ENCODE measurements at regions not wholly inside any gene's neighbourhood (a gene's known extent, or its start where the extent isn't known, plus 50 kb on each side); places are given as distances from the start of the nearest gene placed in this dataset.

DNA sequence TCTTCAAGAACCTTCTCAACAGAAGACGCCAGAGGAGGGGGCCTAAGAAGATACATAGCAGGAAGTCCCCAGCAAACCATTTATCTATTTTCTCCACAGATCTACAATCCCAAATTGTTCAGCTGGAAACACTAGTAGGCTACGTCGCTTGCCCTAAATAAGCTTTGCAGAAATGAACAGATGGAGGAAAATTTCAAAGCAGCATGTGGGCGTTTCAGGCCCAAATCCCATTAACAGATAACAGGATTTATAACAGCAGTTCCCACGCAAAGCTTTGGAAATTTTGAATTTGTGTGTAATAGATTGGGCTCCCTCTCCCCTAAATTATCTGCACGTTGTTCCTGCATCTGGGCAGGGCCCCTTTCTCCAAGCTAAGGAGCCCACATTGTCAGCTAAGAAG is 60.6 kb upstream of the FRMD4A start:
- Histone ChIP-seq H3K4me1 (ENCODE audit: control insufficient read depth, insufficient read depth, low read length) (no peaks in the 10 kb centered on the region), H3K9ac (ENCODE audit: low read length) (no peak overlapping the region)

DNA sequence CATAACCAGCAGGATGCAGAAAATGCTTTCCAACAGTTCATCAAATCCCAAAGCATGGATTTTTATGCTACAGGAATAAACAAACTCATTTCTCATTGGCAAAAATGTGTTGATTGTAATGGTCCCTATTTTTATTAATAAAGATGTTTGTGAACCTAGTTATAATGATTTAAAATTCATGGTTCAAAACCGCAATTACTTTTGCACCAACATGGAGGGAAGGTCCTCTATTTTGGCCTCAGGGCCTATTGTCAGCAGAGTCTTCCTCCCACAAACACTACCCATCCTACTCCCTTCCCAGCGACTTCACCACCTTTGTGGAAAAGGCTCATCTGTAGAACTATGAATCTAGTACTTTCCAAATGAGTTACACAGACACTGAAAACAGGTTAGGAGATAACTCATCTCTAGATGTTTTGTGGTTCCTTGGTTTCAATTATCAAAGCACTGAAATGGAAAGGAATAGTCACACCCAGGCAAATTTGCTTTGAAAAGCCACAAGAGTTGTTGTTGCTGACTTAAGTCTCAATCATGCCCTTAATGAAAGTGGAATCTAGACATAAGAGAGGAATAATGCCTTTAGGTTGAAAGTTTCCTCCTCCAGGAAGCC is 59.4 kb upstream of the FRMD4A start:
- H3K27ac ChIP-seq (ENCODE audit: low read depth, low read length) = no peak overlapping the region
- no peaks in the 10 kb centered on the region for H3K4me1 ChIP-seq (ENCODE audit: control insufficient read depth, insufficient read depth, low read length)
- H3K9ac ChIP-seq (ENCODE audit: low read length) = no peak overlapping the region
- no peaks in the 10 kb centered on the region for H3K36me3 ChIP-seq (ENCODE audit: control insufficient read depth, insufficient read depth, low read length)
- H3K4me3 ChIP-seq (ENCODE audit: low read depth, low read length) = no peak overlapping the region
- no peaks in the 10 kb centered on the region for H3K27me3 ChIP-seq (ENCODE audit: control insufficient read depth, insufficient read depth, low read length)
- no peaks in the 10 kb centered on the region for H3K9me3 ChIP-seq (ENCODE audit: control insufficient read depth, insufficient read depth, low read depth, low read length)

More for the DNA sequence above, 60.6 kb upstream of the FRMD4A start:
- H3K27me3 ChIP-seq (ENCODE audit: control insufficient read depth, insufficient read depth, low read length) = no peaks in the 10 kb centered on the region
- H3K36me3 ChIP-seq (ENCODE audit: control insufficient read depth, insufficient read depth, low read length) = no peaks in the 10 kb centered on the region
- H3K27ac ChIP-seq (ENCODE audit: low read depth, low read length) = no peak overlapping the region
- no peaks in the 10 kb centered on the region for H3K9me3 ChIP-seq (ENCODE audit: control insufficient read depth, insufficient read depth, low read depth, low read length)
- no peak overlapping the region for H3K4me3 ChIP-seq (ENCODE audit: low read depth, low read length)

DNA sequence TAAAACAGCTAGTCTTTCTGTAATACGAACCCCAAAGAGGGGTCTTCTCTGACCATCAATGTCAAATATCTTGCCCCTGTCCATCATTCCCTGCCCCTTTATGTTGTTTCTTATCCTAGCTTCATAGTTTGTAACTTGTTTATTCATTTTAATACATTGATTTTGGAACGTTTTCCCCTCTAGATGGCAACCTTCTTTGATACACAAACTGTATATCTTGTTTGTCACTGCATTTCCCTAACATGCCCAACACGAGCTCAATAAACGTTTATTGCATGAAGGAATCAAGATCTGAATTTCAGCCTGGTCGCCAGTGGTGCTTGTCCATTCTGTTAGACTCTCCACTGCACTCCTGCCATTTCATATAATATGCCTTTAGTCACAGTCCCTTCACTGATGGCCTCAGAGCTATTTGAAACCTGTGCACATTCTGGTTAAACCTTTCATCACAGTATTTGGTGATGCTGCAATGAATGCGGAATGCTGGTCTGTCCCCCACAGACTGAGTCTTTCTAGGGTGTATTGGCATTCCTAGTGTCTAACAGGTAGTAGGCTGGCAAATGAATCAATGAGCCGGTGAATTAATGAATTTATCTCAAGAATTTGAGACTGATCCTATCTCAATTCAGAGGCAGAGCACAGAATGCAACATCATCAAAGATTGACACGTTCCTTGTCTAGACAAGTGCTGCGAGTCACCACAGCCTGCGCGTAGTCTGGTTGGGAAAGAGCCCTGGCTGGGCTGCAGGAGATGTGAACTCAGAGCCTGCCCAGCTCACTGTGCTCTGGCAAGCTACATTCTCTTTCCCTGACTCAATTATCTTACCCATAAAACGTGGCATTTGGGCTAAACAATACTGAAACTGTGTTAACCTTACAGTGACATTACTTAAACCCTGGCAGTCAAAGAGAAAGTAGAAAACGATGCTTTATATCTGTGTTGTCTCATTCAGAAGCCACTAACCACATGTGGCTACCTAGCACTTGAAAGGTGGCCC is 55.2 kb upstream of the FRMD4A start:
- no peaks in the 10 kb centered on the region for H3K9me3 ChIP-seq (ENCODE audit: control insufficient read depth, insufficient read depth, low read depth, low read length)
- no peak overlapping the region for H3K4me3 ChIP-seq (ENCODE audit: low read depth, low read length)
- no peak overlapping the region for H3K27ac ChIP-seq (ENCODE audit: low read depth, low read length)
- no peak overlapping the region for H3K9ac ChIP-seq (ENCODE audit: low read length)
- no peaks in the 10 kb centered on the region for H3K27me3 ChIP-seq (ENCODE audit: control insufficient read depth, insufficient read depth, low read length)
- H3K36me3 ChIP-seq (ENCODE audit: control insufficient read depth, insufficient read depth, low read length) = no peaks in the 10 kb centered on the region
- no peaks in the 10 kb centered on the region for H3K4me1 ChIP-seq (ENCODE audit: control insufficient read depth, insufficient read depth, low read length)

DNA sequence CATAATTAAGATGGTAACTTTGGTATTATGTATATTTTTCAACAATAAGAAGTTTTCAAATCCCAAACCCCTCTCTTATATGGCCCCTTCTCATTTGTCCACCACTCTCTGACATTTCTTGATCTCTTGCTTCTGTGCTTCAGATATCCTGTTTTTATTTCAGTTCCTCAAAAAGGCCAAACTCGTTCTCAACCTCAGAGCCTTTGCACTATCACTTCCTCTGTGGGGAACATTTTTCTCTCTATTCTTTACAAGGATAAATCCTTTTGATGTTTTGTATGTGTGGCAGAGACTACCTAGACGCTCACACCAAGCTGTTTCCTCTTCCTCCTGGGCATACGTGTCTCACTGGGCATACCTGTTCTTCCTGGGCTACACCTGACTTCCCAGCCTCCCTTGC is 54.2 kb upstream of the FRMD4A start:
- no peaks in the 10 kb centered on the region for H3K27me3 ChIP-seq (ENCODE audit: control insufficient read depth, insufficient read depth, low read length)
- no peak overlapping the region for H3K4me3 ChIP-seq (ENCODE audit: low read depth, low read length)
- no peak overlapping the region for H3K27ac ChIP-seq (ENCODE audit: low read depth, low read length)
- no peaks in the 10 kb centered on the region for H3K9me3 ChIP-seq (ENCODE audit: control insufficient read depth, insufficient read depth, low read depth, low read length)
- no peaks in the 10 kb centered on the region for H3K4me1 ChIP-seq (ENCODE audit: control insufficient read depth, insufficient read depth, low read length)
- no peaks in the 10 kb centered on the region for H3K36me3 ChIP-seq (ENCODE audit: control insufficient read depth, insufficient read depth, low read length)
- H3K9ac ChIP-seq (ENCODE audit: low read length) = no peak overlapping the region

DNA sequence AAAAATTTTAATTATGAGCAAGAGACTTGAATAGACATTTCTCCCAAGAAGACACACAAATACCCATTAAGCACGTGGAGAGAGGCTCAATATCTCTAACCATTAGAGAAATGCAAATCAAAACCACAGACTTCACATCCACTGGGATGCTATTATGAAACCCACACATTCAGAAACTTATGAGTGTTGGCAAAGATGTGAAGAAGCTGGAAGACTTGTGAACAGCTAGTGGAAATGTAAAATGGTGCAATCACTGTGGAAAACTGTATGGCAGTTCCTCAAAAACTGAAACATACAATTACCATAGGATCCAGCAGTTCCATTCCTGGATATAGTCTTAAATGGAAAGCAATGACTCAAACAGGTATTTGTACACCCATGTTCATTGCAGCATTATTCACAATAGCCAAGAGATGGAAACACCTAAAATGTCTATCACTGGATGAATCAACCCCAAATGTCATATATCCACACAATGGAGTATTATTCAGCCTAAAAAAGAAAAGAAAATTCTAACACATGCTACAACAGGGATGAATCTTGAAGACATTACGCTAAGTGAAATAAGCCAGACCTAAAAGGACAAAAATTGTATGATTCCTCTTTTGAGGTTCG is 53.5 kb upstream of the FRMD4A start:
- Histone ChIP-seq H3K4me3 (ENCODE audit: low read depth, low read length) (no peak overlapping the region), H3K9ac (ENCODE audit: low read length) (no peak overlapping the region), H3K9me3 (ENCODE audit: control insufficient read depth, insufficient read depth, low read depth, low read length) (no peaks in the 10 kb centered on the region), H3K4me1 (ENCODE audit: control insufficient read depth, insufficient read depth, low read length) (0 out of 2 replicates have a peak, but pooled peaks cover 4% of the 10 kb centered on the region), H3K27ac (ENCODE audit: low read depth, low read length) (no peak overlapping the region), H3K27me3 (ENCODE audit: control insufficient read depth, insufficient read depth, low read length) (no peaks in the 10 kb centered on the region), H3K36me3 (ENCODE audit: control insufficient read depth, insufficient read depth, low read length) (no peaks in the 10 kb centered on the region)

DNA sequence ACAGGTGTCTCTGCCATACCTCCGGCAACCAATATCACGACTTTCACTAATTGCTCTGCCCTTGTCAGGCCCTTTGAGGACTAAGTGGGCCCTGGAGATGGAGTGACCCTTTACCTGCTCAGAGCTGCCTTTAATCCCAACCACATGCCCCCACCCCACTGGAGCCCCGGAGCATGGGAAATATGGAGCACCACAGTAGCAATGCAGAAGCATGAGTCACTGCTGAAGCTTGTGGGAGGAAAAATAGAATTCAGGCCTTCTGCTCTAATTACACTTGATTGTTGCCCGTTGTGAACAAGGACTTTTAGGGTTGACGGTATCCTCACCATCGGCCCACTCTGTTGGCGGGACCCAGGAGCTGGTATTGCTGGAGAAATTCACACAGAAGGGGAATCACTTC is 52.5 kb upstream of the FRMD4A start:
- Histone ChIP-seq H3K4me1 (ENCODE audit: control insufficient read depth, insufficient read depth, low read length) (0 out of 2 replicates have a peak, but pooled peaks cover 7% of the 10 kb centered on the region), H3K27ac (ENCODE audit: low read depth, low read length) (no peak overlapping the region), H3K9ac (ENCODE audit: low read length) (no peak overlapping the region), H3K9me3 (ENCODE audit: control insufficient read depth, insufficient read depth, low read depth, low read length) (no peaks in the 10 kb centered on the region), H3K27me3 (ENCODE audit: control insufficient read depth, insufficient read depth, low read length) (no peaks in the 10 kb centered on the region), H3K36me3 (ENCODE audit: control insufficient read depth, insufficient read depth, low read length) (no peaks in the 10 kb centered on the region), H3K4me3 (ENCODE audit: low read depth, low read length) (no peak overlapping the region)

DNA sequence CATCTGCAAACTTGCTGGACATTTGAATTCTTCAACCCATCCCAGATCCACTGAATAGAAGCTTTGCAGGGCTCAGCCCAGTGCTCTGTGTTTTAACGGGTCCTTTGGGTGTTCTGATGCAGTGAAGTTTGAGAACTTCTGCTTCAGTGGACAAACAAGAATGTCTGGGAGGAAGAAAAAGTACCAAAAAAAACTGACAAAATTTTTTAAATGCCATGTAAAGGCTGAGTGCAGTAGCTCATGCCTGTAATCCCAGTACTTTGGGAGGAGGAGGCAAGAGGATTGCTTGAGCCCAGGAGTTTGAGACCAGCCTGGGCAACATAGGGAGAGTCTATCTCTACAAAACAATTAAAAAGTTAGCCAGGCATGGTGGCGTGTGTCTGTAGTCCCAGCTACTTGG is 51.8 kb upstream of the FRMD4A start:
- no peak overlapping the region for H3K9ac ChIP-seq (ENCODE audit: low read length)
- H3K27me3 ChIP-seq (ENCODE audit: control insufficient read depth, insufficient read depth, low read length) = no peaks in the 10 kb centered on the region
- no peaks in the 10 kb centered on the region for H3K9me3 ChIP-seq (ENCODE audit: control insufficient read depth, insufficient read depth, low read depth, low read length)
- H3K4me3 ChIP-seq (ENCODE audit: low read depth, low read length) = no peak overlapping the region
- no peaks in the 10 kb centered on the region for H3K36me3 ChIP-seq (ENCODE audit: control insufficient read depth, insufficient read depth, low read length)
- H3K27ac ChIP-seq (ENCODE audit: low read depth, low read length) = no peak overlapping the region
- H3K4me1 ChIP-seq (ENCODE audit: control insufficient read depth, insufficient read depth, low read length) = 0 out of 2 replicates have a peak, but pooled peaks cover 7% of the 10 kb centered on the region

DNA sequence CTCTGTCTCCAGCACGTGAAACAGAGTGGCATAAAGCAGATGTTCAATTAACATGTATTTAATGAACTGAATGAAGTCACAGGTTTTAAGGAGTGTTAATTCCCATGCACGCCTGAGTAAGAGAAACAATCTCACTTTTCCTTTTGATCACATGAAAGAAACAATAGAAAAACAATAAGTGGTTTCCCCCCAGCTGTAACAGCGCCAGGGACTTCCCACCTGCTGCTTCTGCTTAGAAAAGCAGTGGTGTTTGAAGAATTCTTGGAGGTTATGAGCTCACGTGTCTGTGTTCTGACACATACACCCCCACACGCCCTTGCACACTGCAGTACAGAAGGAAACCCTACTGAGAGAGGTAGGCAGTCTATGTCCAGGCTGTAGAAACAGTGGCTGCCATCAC is 51.3 kb upstream of the FRMD4A start:
- no peaks in the 10 kb centered on the region for H3K27me3 ChIP-seq (ENCODE audit: control insufficient read depth, insufficient read depth, low read length)
- H3K9me3 ChIP-seq (ENCODE audit: control insufficient read depth, insufficient read depth, low read depth, low read length) = no peaks in the 10 kb centered on the region
- H3K4me3 ChIP-seq (ENCODE audit: low read depth, low read length) = no peak overlapping the region
- H3K9ac ChIP-seq (ENCODE audit: low read length) = no peak overlapping the region
- H3K36me3 ChIP-seq (ENCODE audit: control insufficient read depth, insufficient read depth, low read length) = no peaks in the 10 kb centered on the region
- no peak overlapping the region for H3K27ac ChIP-seq (ENCODE audit: low read depth, low read length)
- 0 out of 2 replicates have a peak, but pooled peaks cover 7% of the 10 kb centered on the region for H3K4me1 ChIP-seq (ENCODE audit: control insufficient read depth, insufficient read depth, low read length)

DNA sequence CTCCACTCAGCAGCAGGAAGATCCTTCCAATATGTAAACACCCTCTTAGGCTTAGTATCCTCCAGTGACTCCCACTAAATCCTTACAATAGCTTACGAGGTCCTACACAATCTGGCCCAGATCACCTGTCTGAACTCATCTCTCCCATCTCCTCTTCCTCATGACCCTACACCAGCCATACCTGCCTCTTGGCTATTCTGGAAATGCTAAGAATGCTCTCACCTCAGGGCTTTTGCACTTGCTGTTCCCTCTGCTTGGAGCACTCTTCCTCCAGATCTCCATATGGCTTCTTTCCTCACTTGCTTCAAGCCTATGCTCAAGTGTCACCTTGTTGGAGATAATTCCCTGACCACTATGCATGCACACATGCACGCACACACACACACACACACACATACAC is 50.8 kb upstream of the FRMD4A start:
- Histone ChIP-seq H3K9ac (ENCODE audit: low read length) (no peak overlapping the region), H3K36me3 (ENCODE audit: control insufficient read depth, insufficient read depth, low read length) (no peaks in the 10 kb centered on the region), H3K4me3 (ENCODE audit: low read depth, low read length) (no peak overlapping the region), H3K9me3 (ENCODE audit: control insufficient read depth, insufficient read depth, low read depth, low read length) (no peaks in the 10 kb centered on the region), H3K27ac (ENCODE audit: low read depth, low read length) (no peak overlapping the region), H3K27me3 (ENCODE audit: control insufficient read depth, insufficient read depth, low read length) (no peaks in the 10 kb centered on the region), H3K4me1 (ENCODE audit: control insufficient read depth, insufficient read depth, low read length) (0 out of 2 replicates have a peak, but pooled peaks cover 7% of the 10 kb centered on the region)

DNA sequence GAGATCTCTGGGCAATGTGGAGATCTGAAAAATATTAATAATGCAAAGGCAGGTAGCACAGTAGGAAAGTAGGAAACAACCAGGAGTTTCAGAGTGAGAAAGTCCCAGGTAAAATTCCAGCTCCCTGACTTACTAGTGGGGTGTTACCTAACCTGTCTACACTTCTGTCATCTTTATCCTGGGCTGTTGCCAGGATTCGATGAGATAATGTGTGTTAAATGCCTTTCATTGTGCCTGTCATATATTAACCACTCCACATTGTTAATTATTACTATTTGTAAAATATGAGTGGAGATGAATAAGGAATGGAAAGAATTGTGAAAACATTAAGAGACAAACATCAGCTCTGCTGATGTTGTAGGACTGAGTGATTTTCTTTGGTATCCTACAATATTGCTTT is 50.0 kb upstream of the FRMD4A start:
- H3K9ac ChIP-seq (ENCODE audit: low read length) = no peak overlapping the region
- no peak overlapping the region for H3K27ac ChIP-seq (ENCODE audit: low read depth, low read length)
- no peaks in the 10 kb centered on the region for H3K36me3 ChIP-seq (ENCODE audit: control insufficient read depth, insufficient read depth, low read length)
- H3K4me3 ChIP-seq (ENCODE audit: low read depth, low read length) = no peak overlapping the region
- H3K4me1 ChIP-seq (ENCODE audit: control insufficient read depth, insufficient read depth, low read length) = 0 out of 2 replicates have a peak, but pooled peaks cover 7% of the 10 kb centered on the region
- H3K27me3 ChIP-seq (ENCODE audit: control insufficient read depth, insufficient read depth, low read length) = no peaks in the 10 kb centered on the region
- H3K9me3 ChIP-seq (ENCODE audit: control insufficient read depth, insufficient read depth, low read depth, low read length) = no peaks in the 10 kb centered on the region

All from HUES6 (cell line).